Activated CD4-positive, CD25-positive, alpha-beta regulatory T cell treated with anti-CD3 and anti-CD28 coated beads, Interleukin-2, amount 50 U/mL, for 16 hours (primary cell): ENCODE measurements at regions not wholly inside any gene's neighbourhood (a gene's known extent, or its start where the extent isn't known, plus 50 kb on each side); places are given as distances from the start of the nearest gene placed in this dataset.
"Not testable (repeated sequence)": the region's sequence is repeated elsewhere in the genome, so short reads cannot be mapped to it uniquely, and the experiment has no call there.

ENCODE experiments used
- DNase-seq: peaks from one replicate; pipeline ENCODE4 v3.0.0-alpha.2; 2020; ENCODE audit warnings: low read depth, low spot score

GRCh38 chr3:94799420-94800060 is 736.7 kb downstream of the NSUN3 start:
- DNase-seq: no peak

- DNase-seq: no peak
Measured at GRCh38 chr3:94811836-94812235, 749.0 kb downstream of the NSUN3 start.

GRCh38 chr3:94821241-94821640 is 758.4 kb downstream of the NSUN3 start:
- DNase-seq: no peak

GRCh38 chr3:94822298-94822697 is 759.4 kb downstream of the NSUN3 start:
- DNase-seq: no peak

- not testable (repeated sequence) for DNase-seq
Measured at GRCh38 chr3:94846251-94846650, 783.4 kb downstream of the NSUN3 start.

- DNase-seq: no peak
Measured at GRCh38 chr3:94862703-94863102, 799.8 kb downstream of the NSUN3 start.

- DNase-seq: no peak
Measured at GRCh38 chr3:94869059-94869547, 806.2 kb downstream of the NSUN3 start.

GRCh38 chr3:94873751-94874150 is 810.9 kb downstream of the NSUN3 start:
- DNase-seq: no peak

- DNase-seq: no peak
Measured at GRCh38 chr3:94875149-94875548, 812.3 kb downstream of the NSUN3 start.

GRCh38 chr3:94887065-94887464 is 824.2 kb downstream of the NSUN3 start:
- DNase-seq: no peak

GRCh38 chr3:94896994-94897393 is 834.1 kb downstream of the NSUN3 start:
- DNase-seq: no peak

- DNase-seq: no peak
Measured at GRCh38 chr3:94904156-94904674, 841.4 kb downstream of the NSUN3 start.

- no peak for DNase-seq
Measured at GRCh38 chr3:94909726-94910125, 846.9 kb downstream of the NSUN3 start.

GRCh38 chr3:94912656-94913055 is 849.8 kb downstream of the NSUN3 start:
- no peak for DNase-seq

GRCh38 chr3:94927175-94927574 is 864.3 kb downstream of the NSUN3 start:
- no peak for DNase-seq

GRCh38 chr3:94928921-94929320 is 866.1 kb downstream of the NSUN3 start:
- no peak for DNase-seq

GRCh38 chr3:94935738-94936580 is 873.1 kb downstream of the NSUN3 start:
- no peak for DNase-seq

- no peak for DNase-seq
Measured at GRCh38 chr3:94937980-94938379, 875.1 kb downstream of the NSUN3 start.

- no peak for DNase-seq
Measured at GRCh38 chr3:94946683-94947082, 883.8 kb downstream of the NSUN3 start.

- DNase-seq: no peak
Measured at GRCh38 chr3:94961423-94962100, 898.7 kb downstream of the NSUN3 start.

GRCh38 chr3:94965867-94966475 is 903.1 kb downstream of the NSUN3 start:
- DNase-seq: no peak

GRCh38 chr3:94967196-94967595 is 904.3 kb downstream of the NSUN3 start:
- no peak for DNase-seq
